ENCODE measurements at regions not wholly inside any gene's neighbourhood (a gene's known extent, or its start where the extent isn't known, plus 50 kb on each side); places are given as distances from the start of the nearest gene placed in this dataset.

DNA sequence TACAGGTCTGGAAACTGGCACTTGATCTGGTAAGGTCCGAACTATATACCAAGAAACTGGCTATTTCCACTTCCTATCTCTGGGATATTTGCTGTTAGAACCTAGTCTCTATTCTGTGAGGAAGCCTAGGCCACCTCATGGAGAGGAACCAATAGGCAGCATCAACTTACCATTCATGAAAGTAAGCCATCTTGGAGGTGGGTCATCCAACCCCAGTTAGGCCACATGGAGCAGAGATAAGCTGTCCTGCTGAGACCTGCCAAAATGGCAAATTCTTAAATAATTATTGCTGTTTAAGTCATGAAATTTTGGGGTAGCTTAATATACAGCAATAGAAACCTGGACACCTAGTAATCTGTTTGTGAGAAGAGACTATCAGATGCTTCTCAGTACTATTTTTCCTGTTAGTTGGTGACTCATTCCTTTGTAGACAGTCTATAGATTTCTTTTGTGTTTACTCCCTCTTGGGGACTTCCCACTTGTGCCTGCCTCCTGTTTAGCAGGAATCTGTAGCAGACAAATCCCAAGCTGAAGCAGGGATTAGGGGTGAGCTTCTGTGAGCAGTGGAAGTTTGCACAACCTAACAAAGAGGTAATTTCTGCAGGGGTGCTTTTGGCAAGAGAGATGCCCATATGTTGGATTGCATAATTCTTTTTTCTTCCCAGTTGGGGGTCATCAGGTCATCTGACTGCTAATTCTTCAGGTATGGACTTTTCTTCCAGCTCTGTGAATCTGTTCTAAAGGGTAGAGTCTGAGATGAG lies 136.8 kb downstream of the IGF1 start (continued):
- TF ChIP-seq PTRF (tag; IDR thresholded peaks at IDR 0.05) (no peak), L3MBTL2 (IDR thresholded peaks at IDR 0.05) (no peak), MAFK (IDR thresholded peaks at IDR 0.05; ENCODE audit: low read length) (no peak), PRMT5 (CRISPR knock-in tag; IDR thresholded peaks at IDR 0.05) (no peak), TFAM (CRISPR knock-in tag; conservative IDR thresholded peaks at IDR 0.05) (no peak), EHMT2 (IDR thresholded peaks at IDR 0.05) (no peak), OTX1 (CRISPR knock-in tag; IDR thresholded peaks at IDR 0.05) (no peak), RBM15 (IDR thresholded peaks at IDR 0.05; ENCODE audit: insufficient read depth, low read length) (no peak), NR4A1 (CRISPR knock-in tag; IDR thresholded peaks at IDR 0.05) (no peak), NR4A1 (tag; IDR thresholded peaks at IDR 0.05) (no peak), NCOR1 (IDR thresholded peaks at IDR 0.05) (no peak), NR2C2 (CRISPR knock-in tag; IDR thresholded peaks at IDR 0.05) (no peak), NR2C2 (tag; IDR thresholded peaks at IDR 0.05) (0 out of 2 replicates have a peak, but pooled peaks have one; percentile 29), TAF9B (IDR thresholded peaks at IDR 0.05; ENCODE audit: partially characterized antibody) (no peak), ASH1L (IDR thresholded peaks at IDR 0.05; ENCODE audit: borderline replicate concordance, low read depth, partially characterized antibody) (no peak), PCBP2 (IDR thresholded peaks at IDR 0.05; ENCODE audit: low read depth, low read length, poor library complexity, severe bottlenecking) (no peak), HMG20A (CRISPR knock-in tag; conservative IDR thresholded peaks at IDR 0.05) (no peak), ZNF785 (CRISPR knock-in tag; IDR thresholded peaks at IDR 0.05) (no peak), FOS (IDR thresholded peaks at IDR 0.05; ENCODE audit: extremely low read depth, insufficient read length) (peak; percentile 2), FOXJ3 (CRISPR knock-in tag; IDR thresholded peaks at IDR 0.05) (no peak)
- TF ChIP-seq, protein P1, sequence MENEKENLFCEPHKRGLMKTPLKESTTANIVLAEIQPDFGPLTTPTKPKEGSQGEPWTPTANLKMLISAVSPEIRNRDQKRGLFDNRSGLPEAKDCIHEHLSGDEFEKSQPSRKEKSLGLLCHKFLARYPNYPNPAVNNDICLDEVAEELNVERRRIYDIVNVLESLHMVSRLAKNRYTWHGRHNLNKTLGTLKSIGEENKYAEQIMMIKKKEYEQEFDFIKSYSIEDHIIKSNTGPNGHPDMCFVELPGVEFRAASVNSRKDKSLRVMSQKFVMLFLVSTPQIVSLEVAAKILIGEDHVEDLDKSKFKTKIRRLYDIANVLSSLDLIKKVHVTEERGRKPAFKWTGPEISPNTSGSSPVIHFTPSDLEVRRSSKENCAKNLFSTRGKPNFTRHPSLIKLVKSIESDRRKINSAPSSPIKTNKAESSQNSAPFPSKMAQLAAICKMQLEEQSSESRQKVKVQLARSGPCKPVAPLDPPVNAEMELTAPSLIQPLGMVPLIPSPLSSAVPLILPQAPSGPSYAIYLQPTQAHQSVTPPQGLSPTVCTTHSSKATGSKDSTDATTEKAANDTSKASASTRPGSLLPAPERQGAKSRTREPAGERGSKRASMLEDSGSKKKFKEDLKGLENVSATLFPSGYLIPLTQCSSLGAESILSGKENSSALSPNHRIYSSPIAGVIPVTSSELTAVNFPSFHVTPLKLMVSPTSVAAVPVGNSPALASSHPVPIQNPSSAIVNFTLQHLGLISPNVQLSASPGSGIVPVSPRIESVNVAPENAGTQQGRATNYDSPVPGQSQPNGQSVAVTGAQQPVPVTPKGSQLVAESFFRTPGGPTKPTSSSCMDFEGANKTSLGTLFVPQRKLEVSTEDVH (IDR thresholded peaks at IDR 0.05; ENCODE audit: low read depth, partially characterized antibody), result no peak
- TF ChIP-seq, protein P2, sequence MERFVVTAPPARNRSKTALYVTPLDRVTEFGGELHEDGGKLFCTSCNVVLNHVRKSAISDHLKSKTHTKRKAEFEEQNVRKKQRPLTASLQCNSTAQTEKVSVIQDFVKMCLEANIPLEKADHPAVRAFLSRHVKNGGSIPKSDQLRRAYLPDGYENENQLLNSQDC (CRISPR knock-in tag; IDR thresholded peaks at IDR 0.05), result no peak
- TF ChIP-seq, protein P3, sequence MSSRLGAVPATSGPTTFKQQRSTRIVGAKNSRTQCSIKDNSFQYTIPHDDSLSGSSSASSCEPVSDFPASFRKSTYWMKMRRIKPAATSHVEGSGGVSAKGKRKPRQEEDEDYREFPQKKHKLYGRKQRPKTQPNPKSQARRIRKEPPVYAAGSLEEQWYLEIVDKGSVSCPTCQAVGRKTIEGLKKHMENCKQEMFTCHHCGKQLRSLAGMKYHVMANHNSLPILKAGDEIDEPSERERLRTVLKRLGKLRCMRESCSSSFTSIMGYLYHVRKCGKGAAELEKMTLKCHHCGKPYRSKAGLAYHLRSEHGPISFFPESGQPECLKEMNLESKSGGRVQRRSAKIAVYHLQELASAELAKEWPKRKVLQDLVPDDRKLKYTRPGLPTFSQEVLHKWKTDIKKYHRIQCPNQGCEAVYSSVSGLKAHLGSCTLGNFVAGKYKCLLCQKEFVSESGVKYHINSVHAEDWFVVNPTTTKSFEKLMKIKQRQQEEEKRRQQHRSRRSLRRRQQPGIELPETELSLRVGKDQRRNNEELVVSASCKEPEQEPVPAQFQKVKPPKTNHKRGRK (tag; IDR thresholded peaks at IDR 0.05), result no peak
- TF ChIP-seq, protein P4, sequence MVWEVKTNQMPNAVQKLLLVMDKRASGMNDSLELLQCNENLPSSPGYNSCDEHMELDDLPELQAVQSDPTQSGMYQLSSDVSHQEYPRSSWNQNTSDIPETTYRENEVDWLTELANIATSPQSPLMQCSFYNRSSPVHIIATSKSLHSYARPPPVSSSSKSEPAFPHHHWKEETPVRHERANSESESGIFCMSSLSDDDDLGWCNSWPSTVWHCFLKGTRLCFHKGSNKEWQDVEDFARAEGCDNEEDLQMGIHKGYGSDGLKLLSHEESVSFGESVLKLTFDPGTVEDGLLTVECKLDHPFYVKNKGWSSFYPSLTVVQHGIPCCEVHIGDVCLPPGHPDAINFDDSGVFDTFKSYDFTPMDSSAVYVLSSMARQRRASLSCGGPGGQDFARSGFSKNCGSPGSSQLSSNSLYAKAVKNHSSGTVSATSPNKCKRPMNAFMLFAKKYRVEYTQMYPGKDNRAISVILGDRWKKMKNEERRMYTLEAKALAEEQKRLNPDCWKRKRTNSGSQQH (CRISPR knock-in tag; IDR thresholded peaks at IDR 0.05), result no peak
